HCT116 (cell line): ENCODE measurements at regions not wholly inside any gene's neighbourhood (a gene's known extent, or its start where the extent isn't known, plus 50 kb on each side); places are given as distances from the start of the nearest gene placed in this dataset.
"Not testable (repeated sequence)": the region's sequence is repeated elsewhere in the genome, so short reads cannot be mapped to it uniquely, and the experiment has no call there.

Source experiments
- ATAC-seq: fragments of 200-7000 bp; cut with Tn5 transposase; 2 replicates; pipeline ENCODE4 v1.9.1; 2020; ENCODE audit warnings: mild to moderate bottlenecking, moderate library complexity
- BruUV-seq: library from RNA; stranded (reverse); fragments of 400-500 nt; replicated peaks from 2 replicates; lab custom pipeline; 2021; lab: Mats Ljungman, UMichigan
- CTCF ChIA-PET: fragments of 300-600 bp; sonication (Branson Sonifier 250); formaldehyde crosslinking; loops from one replicate; lab custom pipeline; 2021; ENCODE audit warnings: antibody characterized with exemption; lab: Charles Lee
- POLR2A ChIA-PET: fragments of 300-600, 350-600 bp; sonication (Branson Sonifier 250); formaldehyde crosslinking; loops from one replicate; lab custom pipeline; 2021; ENCODE audit warnings: antibody characterized with exemption; lab: Charles Lee
- RAD21 ChIA-PET, 2 experiments: fragments of 300-600 bp; sonication (Branson Sonifier 250); formaldehyde crosslinking; loops; one replicate each; lab custom pipeline; 2023; ENCODE audit warnings: low total read pairs in 2 of 2; ENCODE audit not compliant: uncharacterized antibody in 2 of 2, unreplicated experiment in 2 of 2, low non-redundant PET in 1 of 2; lab: Charles Lee
- DNase-seq: peaks from one replicate; pipeline ENCODE4 v3.0.0-alpha.2; 2010; ENCODE audit warnings: low read depth, low spot score
- H2AFZ ChIP-seq: fragments of 200-600 bp; shearing (Covaris generic), sonication (generic); 2 replicates; pipeline ENCODE4 v1.6.1; 2017; ENCODE audit warnings: low read depth, mixed run types, mixed read lengths, antibody characterized with exemption, low read length; ENCODE audit not compliant: poor library complexity, severe bottlenecking
- H3K27ac ChIP-seq: 2 replicates; pipeline ENCODE4 v1.5.1; 2012; ENCODE audit warnings: low read depth, low read length
- H3K27me3 ChIP-seq: fragments of 200-600 bp; sonication (generic); 2 replicates; pipeline ENCODE4 v1.6.1; 2016; ENCODE audit warnings: mixed run types, low read length, mixed read lengths; ENCODE audit not compliant: insufficient read depth
- H3K36me3 ChIP-seq, 2 experiments: fragments of 200-500 bp in 1 of 2; fragments of 200-600 bp in 1 of 2; sonication (Bioruptor generic) in 1 of 2; sonication (generic) in 1 of 2; 2 replicates each; pipeline versions ENCODE4 v1.5.1 to v1.6.1; 2014 to 2016; ENCODE audit warnings: low read length in 2 of 2, inconsistent platforms in 1 of 2, mixed read lengths in 1 of 2, mixed run types in 1 of 2; ENCODE audit not compliant: insufficient read depth in 2 of 2, control insufficient read depth in 1 of 2
- H3K4me1 ChIP-seq, 2 experiments: fragments of 200-600 bp in 1 of 2; sonication (generic) in 1 of 2; 2 replicates each; pipeline versions ENCODE4 v1.5.1 to v1.6.1; 2012 to 2017; ENCODE audit warnings: low read length in 2 of 2, inconsistent platforms in 1 of 2, mild to moderate bottlenecking in 1 of 2, mixed read lengths in 1 of 2, mixed run types in 1 of 2, moderate library complexity in 1 of 2; ENCODE audit not compliant: insufficient read depth in 2 of 2, control insufficient read depth in 1 of 2
- H3K4me2 ChIP-seq: fragments of 200-600 bp; sonication (generic); 2 replicates; pipeline ENCODE4 v1.6.1; 2017; ENCODE audit warnings: mixed run types, low read length, mixed read lengths
- H3K4me3 ChIP-seq, 2 experiments: fragments of 200-600 bp in 1 of 2; sonication (generic) in 1 of 2; replicated peaks in 1 of 2; 2 replicates each; pipeline ENCODE4 v1.5.1; 2011 to 2016; ENCODE audit warnings: low read length in 2 of 2, control low read depth in 1 of 2, low read depth in 1 of 2, mild to moderate bottlenecking in 1 of 2, mixed read lengths in 1 of 2, mixed run types in 1 of 2
- H3K79me2 ChIP-seq: fragments of 200-600 bp; sonication (generic); 2 replicates; pipeline ENCODE4 v1.6.1; 2017; ENCODE audit warnings: mild to moderate bottlenecking, mixed run types, low read length, moderate library complexity, mixed read lengths; ENCODE audit not compliant: insufficient read depth
- H3K9ac ChIP-seq: fragments of 200-600 bp; sonication (generic); 2 replicates; pipeline ENCODE4 v1.6.1; 2016; ENCODE audit warnings: low read length, mixed read lengths
- H3K9me2 ChIP-seq: fragments of 200-600 bp; sonication (generic), shearing (Covaris generic); 2 replicates; pipeline ENCODE4 v1.6.1; 2017; ENCODE audit warnings: mixed run types, mild to moderate bottlenecking, moderate library complexity; ENCODE audit not compliant: insufficient read depth
- H3K9me3 ChIP-seq, 2 experiments: fragments of 200-500 bp in 1 of 2; fragments of 200-600 bp in 1 of 2; sonication (Bioruptor generic) in 1 of 2; sonication (generic) in 1 of 2; 2 replicates each; pipeline ENCODE4 v1.6.1; 2014 to 2017; ENCODE audit warnings: low read length in 2 of 2, mixed read lengths in 2 of 2, inconsistent platforms in 1 of 2, low read depth in 1 of 2, mild to moderate bottlenecking in 1 of 2, mixed run types in 1 of 2, moderate library complexity in 1 of 2; ENCODE audit not compliant: control insufficient read depth in 1 of 2, insufficient read depth in 1 of 2
- H4K20me1 ChIP-seq: fragments of 200-600 bp; sonication (generic), shearing (Covaris generic); 2 replicates; pipeline ENCODE4 v1.6.1; 2017; ENCODE audit warnings: mixed run types, mild to moderate bottlenecking, moderate library complexity; ENCODE audit not compliant: insufficient read depth
- intact Hi-C: fragments of 100-400 bp; cut with micrococcal nuclease; formaldehyde crosslinking; loops from 2 replicates; pipeline ENCODE4 v1.10.0; 2022

DNA sequence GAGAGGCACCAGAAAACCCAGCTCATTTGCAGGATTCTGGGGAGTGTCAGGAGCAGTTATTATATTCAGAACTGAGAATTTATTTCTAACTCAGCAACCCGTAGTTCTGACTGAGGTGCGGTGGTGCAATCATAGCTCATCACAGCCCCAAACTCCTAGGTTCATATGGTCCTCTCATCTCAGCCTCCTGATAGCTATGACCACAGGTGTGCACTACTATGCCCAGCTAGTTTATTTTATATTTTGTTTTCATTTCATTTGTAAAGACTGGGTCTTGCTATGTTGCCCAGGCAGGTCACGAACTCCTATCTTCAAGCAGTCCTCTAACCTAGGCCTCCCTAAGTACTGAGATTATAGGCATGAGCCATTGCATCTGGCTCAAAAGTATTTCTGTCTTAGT, 4819.8 kb upstream of the OR11H1 start:
- H3K79me2 ChIP-seq, ATAC-seq, H4K20me1 ChIP-seq, H2AFZ ChIP-seq, POLR2A ChIA-PET, H3K9ac ChIP-seq, H3K27me3 ChIP-seq, RAD21 ChIA-PET, BruUV-seq, H3K36me3 ChIP-seq, H3K4me1 ChIP-seq, intact Hi-C loops, DNase-seq, H3K4me2 ChIP-seq, CTCF ChIA-PET, H3K4me3 ChIP-seq, H3K9me2 ChIP-seq, H3K27ac ChIP-seq: not testable (repeated sequence)
- peaks cover 16 to 28% of the 10 kb centered on the region in 2 experiments for H3K9me3 ChIP-seq

DNA sequence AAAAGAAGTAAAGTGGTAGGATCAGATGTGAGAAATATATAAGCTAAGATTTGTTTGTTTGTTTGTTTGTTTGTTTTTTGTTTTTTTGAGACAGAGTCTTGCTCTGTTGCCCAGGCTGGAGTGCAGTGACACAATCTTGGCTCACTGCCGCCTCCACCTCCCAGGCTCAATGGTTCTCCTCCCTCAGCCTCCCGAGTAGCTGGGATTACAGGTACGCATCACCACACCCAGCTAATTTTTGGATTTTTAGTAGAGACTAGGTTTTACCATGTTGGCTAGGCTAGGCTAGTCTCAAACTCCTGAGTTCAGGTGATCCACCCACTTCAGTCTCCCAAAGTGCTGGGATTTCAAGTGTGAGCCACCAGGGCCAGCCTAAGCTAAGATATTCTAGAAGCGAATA, 4817.1 kb upstream of the OR11H1 start:
- BruUV-seq, H3K27ac ChIP-seq, H3K27me3 ChIP-seq, H4K20me1 ChIP-seq, intact Hi-C loops, H3K4me1 ChIP-seq, H3K9ac ChIP-seq, POLR2A ChIA-PET, CTCF ChIA-PET, H3K9me2 ChIP-seq, H3K4me2 ChIP-seq, ATAC-seq, H2AFZ ChIP-seq, DNase-seq, RAD21 ChIA-PET, H3K36me3 ChIP-seq, H3K79me2 ChIP-seq, H3K4me3 ChIP-seq: not testable (repeated sequence)
- H3K9me3 ChIP-seq, result peaks cover 35 to 53% of the 10 kb centered on the region in 2 experiments

DNA sequence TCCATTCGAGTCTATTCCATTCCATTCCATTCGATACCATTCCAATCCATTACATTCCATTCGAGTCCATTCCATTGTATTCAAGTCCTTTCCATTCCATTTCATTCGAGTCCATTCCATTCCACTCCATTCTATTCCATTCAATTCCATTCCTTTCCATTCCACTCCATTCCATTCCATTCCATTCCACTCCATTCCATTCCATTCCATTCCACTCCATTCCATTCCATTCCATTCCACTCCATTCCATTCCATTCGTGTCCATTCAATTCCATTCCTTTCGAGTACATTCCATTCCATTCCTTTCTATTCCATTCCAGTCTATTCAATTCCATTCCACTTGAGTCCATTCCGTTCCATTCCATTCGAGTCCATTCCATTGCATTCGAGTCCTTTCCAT, 4805.2 kb upstream of the OR11H1 start:
- POLR2A ChIA-PET, H3K27ac ChIP-seq, H2AFZ ChIP-seq, H3K4me2 ChIP-seq, H3K79me2 ChIP-seq, H3K9me2 ChIP-seq, CTCF ChIA-PET, BruUV-seq, H3K36me3 ChIP-seq, H4K20me1 ChIP-seq, RAD21 ChIA-PET, DNase-seq, H3K4me1 ChIP-seq, intact Hi-C loops, ATAC-seq, H3K4me3 ChIP-seq, H3K27me3 ChIP-seq, H3K9ac ChIP-seq: not testable (repeated sequence)
- H3K9me3 ChIP-seq, result peaks cover 62 to 86% of the 10 kb centered on the region in 2 experiments; a peak in 3 of 4 replicates

DNA sequence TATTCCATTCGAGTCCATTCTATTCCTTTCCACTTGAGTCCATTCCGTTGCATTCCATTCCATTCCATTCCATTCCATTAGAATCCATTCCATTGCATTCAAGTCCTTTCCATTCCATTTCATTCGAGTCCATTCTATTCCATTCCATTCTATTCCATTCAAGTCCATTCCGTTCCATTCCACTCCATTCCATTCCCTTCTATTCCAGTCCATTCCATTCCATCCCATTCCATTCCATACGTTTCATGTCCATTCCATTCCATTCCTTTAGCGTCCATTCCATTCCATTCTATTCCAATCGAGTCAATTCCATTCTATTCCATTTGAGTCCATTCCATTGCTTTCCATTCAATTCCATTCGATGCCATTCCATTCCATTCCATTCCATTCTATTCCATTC, 4804.0 kb upstream of the OR11H1 start:
- RAD21 ChIA-PET, H3K27ac ChIP-seq, H2AFZ ChIP-seq, DNase-seq, H3K36me3 ChIP-seq, H3K9ac ChIP-seq, H3K9me2 ChIP-seq, ATAC-seq, H3K4me2 ChIP-seq, CTCF ChIA-PET, H3K4me1 ChIP-seq, H3K27me3 ChIP-seq, H3K4me3 ChIP-seq, H3K79me2 ChIP-seq, intact Hi-C loops, BruUV-seq, POLR2A ChIA-PET, H4K20me1 ChIP-seq: not testable (repeated sequence)
- H3K9me3 ChIP-seq, result peaks cover 70 to 88% of the 10 kb centered on the region in 2 experiments; a peak in 3 of 4 replicates
